Erythroblast (primary cell): ENCODE measurements at regions not wholly inside any gene's neighbourhood (a gene's known extent, or its start where the extent isn't known, plus 50 kb on each side); places are given as distances from the start of the nearest gene placed in this dataset.

Source experiments
- GATA1 ChIP-seq: IDR thresholded peaks from 2 replicates; pipeline ENCODE4 v1.6.1; 2011; ENCODE audit warnings: low read depth, mild to moderate bottlenecking, control low read depth, low read length, moderate library complexity
- POLR2A ChIP-seq: IDR thresholded peaks from 2 replicates; pipeline ENCODE4 v1.6.1; 2011; ENCODE audit warnings: mild to moderate bottlenecking, low read length

- TF ChIP-seq POLR2A = no peak
- TF ChIP-seq GATA1 = no peak
Measured at GRCh38 chr4:171588051-171588545, 225.1 kb upstream of the GALNTL6 start.
